A673 (cell line): ENCODE measurements at regions not wholly inside any gene's neighbourhood (a gene's known extent, or its start where the extent isn't known, plus 50 kb on each side); places are given as distances from the start of the nearest gene placed in this dataset.

ENCODE experiments used
- BruUV-seq: library from RNA; stranded (reverse); fragments of 400-500 nt; replicated peaks from 2 replicates; lab custom pipeline; 2021; lab: Mats Ljungman, UMichigan
- CTCF ChIA-PET: fragments of 300-600 bp; sonication (Branson Sonifier 250); formaldehyde crosslinking; loops from one replicate; lab custom pipeline; 2022; ENCODE audit warnings: antibody characterized with exemption; lab: Charles Lee
- POLR2A ChIA-PET: fragments of 300-600 bp; sonication (Branson Sonifier 250); formaldehyde crosslinking; loops from one replicate; lab custom pipeline; 2022; ENCODE audit warnings: antibody characterized with exemption; ENCODE audit not compliant: low non-redundant PET; lab: Charles Lee
- DNase-seq: peaks from one replicate; pipeline ENCODE4 v3.0.0-alpha.2; 2015; ENCODE audit warnings: low spot score
- H3K27ac ChIP-seq: fragments of 200-600 bp; sonication (generic); 2 replicates; pipeline ENCODE4 v1.5.1; 2016; ENCODE audit warnings: mixed run types, low read depth, mild to moderate bottlenecking, mixed read lengths, antibody characterized with exemption, low read length; ENCODE audit not compliant: poor library complexity, severe bottlenecking
- H3K27me3 ChIP-seq: fragments of 200-600 bp; sonication (generic); replicated peaks from 2 replicates; pipeline ENCODE4 v1.6.1; 2017; ENCODE audit warnings: mixed run types, low read depth, mild to moderate bottlenecking, mixed read lengths, antibody characterized with exemption, low read length; ENCODE audit not compliant: insufficient read depth, poor library complexity
- H3K36me3 ChIP-seq: fragments of 200-600 bp; sonication (generic); 2 replicates; pipeline ENCODE4 v1.6.1; 2016; ENCODE audit warnings: mixed run types, mild to moderate bottlenecking, mixed read lengths, antibody characterized with exemption, low read length; ENCODE audit not compliant: insufficient read depth, poor library complexity, severe bottlenecking
- H3K4me1 ChIP-seq: fragments of 200-600 bp; sonication (generic); 2 replicates; pipeline ENCODE4 v1.6.1; 2017; ENCODE audit warnings: mixed run types, mild to moderate bottlenecking, mixed read lengths, antibody characterized with exemption, low read length; ENCODE audit not compliant: insufficient read depth, poor library complexity, severe bottlenecking
- H3K4me3 ChIP-seq: fragments of 200-600 bp; sonication (generic); 2 replicates; pipeline ENCODE4 v1.5.1; 2016; ENCODE audit warnings: low read depth, mixed run types, mild to moderate bottlenecking, mixed read lengths, low read length; ENCODE audit not compliant: poor library complexity, severe bottlenecking
- H3K9me3 ChIP-seq: fragments of 200-600 bp; sonication (generic); 2 replicates; pipeline ENCODE4 v1.6.1; 2016; ENCODE audit warnings: mixed run types, low read depth, mild to moderate bottlenecking, mixed read lengths, antibody characterized with exemption, low read length; ENCODE audit not compliant: poor library complexity, severe bottlenecking
- EZH2 ChIP-seq: fragments of 200-600 bp; sonication (generic); IDR thresholded peaks from 2 replicates; pipeline ENCODE4 v1.6.1; 2017; ENCODE audit warnings: borderline replicate concordance, low read depth, mild to moderate bottlenecking, mixed read lengths, antibody characterized with exemption, low read length; ENCODE audit not compliant: poor library complexity, severe bottlenecking
- intact Hi-C: fragments of 100-400 bp; cut with micrococcal nuclease; formaldehyde crosslinking; loops from one replicate; pipeline ENCODE4 v1.10.0; 2022; ENCODE audit not compliant: unreplicated experiment
- TF ChIP-seq, protein P1 (sequence below): fragments of 300-800, 200-600 bp; sonication (generic); conservative IDR thresholded peaks from 2 replicates; pipeline ENCODE4 v1.5.1; 2017; ENCODE audit warnings: low read depth, mild to moderate bottlenecking, antibody characterized with exemption, low read length, moderate library complexity, mixed read lengths

DNA sequence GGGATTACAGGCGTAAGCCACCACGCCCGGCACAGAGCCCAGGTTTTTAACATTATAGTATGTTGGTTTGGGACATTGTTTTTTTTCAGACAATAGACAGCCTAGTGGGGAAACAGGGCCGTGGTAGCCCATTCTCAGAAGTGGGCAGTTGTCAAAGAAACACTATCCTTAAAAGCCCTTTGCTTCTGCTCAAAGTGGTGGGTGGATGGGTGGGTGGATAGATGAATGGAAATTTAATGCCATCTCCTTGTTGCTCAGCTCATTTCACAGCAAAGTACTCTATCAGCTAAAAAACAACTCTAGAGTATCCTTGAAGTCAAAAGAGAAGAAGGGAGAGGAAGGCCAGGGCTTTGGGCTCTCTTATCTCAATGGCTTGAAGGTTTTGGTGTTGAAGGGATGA is 137.8 kb downstream of the RRAGC start:
- Histone ChIP-seq H3K27ac (no peak overlapping the region), H3K27me3 (no peaks in the 10 kb centered on the region), H3K4me1 (peaks cover 31% of the 10 kb centered on the region), H3K36me3 (no peaks in the 10 kb centered on the region), H3K4me3 (no peak overlapping the region), H3K9me3 (no peaks in the 10 kb centered on the region)
- intact Hi-C loops = no loop called here
- POLR2A ChIA-PET = no interaction called here
- no peak for DNase-seq
- TF ChIP-seq, protein P1, sequence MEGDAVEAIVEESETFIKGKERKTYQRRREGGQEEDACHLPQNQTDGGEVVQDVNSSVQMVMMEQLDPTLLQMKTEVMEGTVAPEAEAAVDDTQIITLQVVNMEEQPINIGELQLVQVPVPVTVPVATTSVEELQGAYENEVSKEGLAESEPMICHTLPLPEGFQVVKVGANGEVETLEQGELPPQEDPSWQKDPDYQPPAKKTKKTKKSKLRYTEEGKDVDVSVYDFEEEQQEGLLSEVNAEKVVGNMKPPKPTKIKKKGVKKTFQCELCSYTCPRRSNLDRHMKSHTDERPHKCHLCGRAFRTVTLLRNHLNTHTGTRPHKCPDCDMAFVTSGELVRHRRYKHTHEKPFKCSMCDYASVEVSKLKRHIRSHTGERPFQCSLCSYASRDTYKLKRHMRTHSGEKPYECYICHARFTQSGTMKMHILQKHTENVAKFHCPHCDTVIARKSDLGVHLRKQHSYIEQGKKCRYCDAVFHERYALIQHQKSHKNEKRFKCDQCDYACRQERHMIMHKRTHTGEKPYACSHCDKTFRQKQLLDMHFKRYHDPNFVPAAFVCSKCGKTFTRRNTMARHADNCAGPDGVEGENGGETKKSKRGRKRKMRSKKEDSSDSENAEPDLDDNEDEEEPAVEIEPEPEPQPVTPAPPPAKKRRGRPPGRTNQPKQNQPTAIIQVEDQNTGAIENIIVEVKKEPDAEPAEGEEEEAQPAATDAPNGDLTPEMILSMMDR = no peak
- TF ChIP-seq EZH2 = no peak
- BruUV-seq = no TSS peak
- CTCF ChIA-PET = no interaction called here

DNA sequence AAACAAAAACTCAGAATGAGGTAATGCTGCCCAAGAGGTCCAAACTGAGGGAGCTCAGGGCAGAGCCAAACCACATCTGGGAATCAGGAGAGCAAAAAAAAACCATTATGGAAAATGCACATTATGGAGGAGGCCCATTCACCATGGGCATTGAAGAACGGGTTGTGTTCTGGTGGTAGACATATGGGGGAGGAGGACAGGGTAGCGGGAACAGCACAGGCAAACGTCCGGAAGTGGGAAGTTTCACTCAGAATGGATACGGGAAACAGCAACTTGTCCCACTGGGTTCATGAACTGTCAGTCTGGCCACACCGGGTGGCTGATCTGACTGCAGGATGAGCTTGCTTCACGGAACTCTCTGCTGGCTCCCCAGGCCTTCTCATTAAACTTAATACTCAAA is 139.7 kb downstream of the RRAGC start:
- TF ChIP-seq, protein P1 = no peak
- no peak for TF ChIP-seq EZH2
- Histone ChIP-seq H3K27me3 (no peaks in the 10 kb centered on the region), H3K4me1 (peaks cover 16% of the 10 kb centered on the region), H3K27ac (no peak overlapping the region), H3K4me3 (no peak overlapping the region), H3K36me3 (no peaks in the 10 kb centered on the region), H3K9me3 (no peaks in the 10 kb centered on the region)
- ChIA-PET POLR2A (no interaction called here), CTCF (no interaction called here)
- no TSS peak for BruUV-seq
- intact Hi-C loops = no loop called here
- no peak for DNase-seq

DNA sequence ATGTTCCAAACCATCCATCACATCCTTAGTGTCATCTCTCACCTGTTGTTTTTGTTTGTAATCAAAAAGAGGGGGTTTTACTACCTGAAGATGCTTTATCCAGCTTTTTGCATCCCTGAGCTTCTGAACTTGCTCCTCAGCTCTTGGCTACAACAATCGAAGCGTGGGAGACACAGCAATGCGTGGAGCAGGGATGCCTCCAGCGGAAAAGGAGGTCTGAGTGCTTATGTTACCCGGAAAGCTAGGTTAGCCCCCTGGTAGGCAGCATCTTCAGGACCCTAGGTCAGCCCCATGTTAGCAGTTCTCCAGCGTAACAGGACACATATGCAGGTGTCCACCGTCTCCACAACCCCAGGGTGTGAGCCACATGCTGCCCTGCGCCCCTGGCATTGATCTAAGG is 141.5 kb downstream of the RRAGC start:
- BruUV-seq = no TSS peak
- no peak for DNase-seq
- Histone ChIP-seq H3K36me3 (no peaks in the 10 kb centered on the region), H3K4me3 (no peak overlapping the region), H3K27me3 (no peaks in the 10 kb centered on the region), H3K27ac (no peak overlapping the region), H3K9me3 (no peaks in the 10 kb centered on the region), H3K4me1 (no peaks in the 10 kb centered on the region)
- ChIA-PET POLR2A (no interaction called here), CTCF (no interaction called here)
- intact Hi-C loops = no loop called here
- TF ChIP-seq, protein P1 = no peak
- no peak for TF ChIP-seq EZH2
